K562 (cell line): ENCODE measurements at regions not wholly inside any gene's neighbourhood (a gene's known extent, or its start where the extent isn't known, plus 50 kb on each side); places are given as distances from the start of the nearest gene placed in this dataset.
A peak's percentile ranks its signal among the peaks of the same experiment; 100 is the strongest.

Experiments
- ATAC-seq: fragments of 200-7000 bp; cut with Tn5 transposase; 3 replicates; pipeline ENCODE4 v1.9.1; 2020; ENCODE audit warnings: moderate library complexity
- BruUV-seq: library from RNA; stranded (reverse); fragments of 400-500 nt; replicated peaks from 2 replicates; lab custom pipeline; 2021; lab: Mats Ljungman, UMichigan
- CTCF ChIA-PET: fragments of 300-600 bp; formaldehyde crosslinking; extraction: SDS; loops from one replicate; lab custom pipeline; 2021; ENCODE audit warnings: low intra/inter-chr PET ratio; lab: Yijun Ruan, JAX
- POLR2A ChIA-PET: fragments of 300-600, 350-650 bp; sonication (Branson Sonifier 250); formaldehyde crosslinking; extraction: SDS; loops from one replicate; lab custom pipeline; 2021; ENCODE audit warnings: antibody characterized with exemption, inconsistent platforms; lab: Yijun Ruan, JAX
- DNase-seq, 4 experiments: peaks; one replicate each; pipeline versions ENCODE4 v3.0.0 to v3.0.0-alpha.2; 2011 to 2018; ENCODE audit warnings: low spot score in 3 of 4, mixed read lengths in 3 of 4; ENCODE audit errors: extremely low read depth in 1 of 4
- FAIRE-seq: peaks from 2 replicates; lab custom pipeline; 2011; peaks lifted over from hg19 to GRCh38; lab: Jason Lieb, UNC
- H2AFZ ChIP-seq: 2 replicates; pipeline ENCODE4 v1.6.0; 2011; ENCODE audit warnings: low read depth, low read length, control low read depth, inconsistent platforms
- H3K27ac ChIP-seq: fragments of 200-600 bp; 3 replicates; pipeline ENCODE4 v1.8.0; 2011; ENCODE audit warnings: low read depth, mild to moderate bottlenecking, control low read depth, inconsistent platforms, low read length, moderate library complexity, mixed read lengths; ENCODE audit errors: extremely low read depth
- H3K27me3 ChIP-seq, 2 experiments: fragments of 300-600 bp in 1 of 2; 2 replicates in 1 of 2; 3 replicates in 1 of 2; pipeline versions ENCODE4 v1.6.0 to v1.8.0; 2011; ENCODE audit warnings: inconsistent platforms in 2 of 2, low read length in 2 of 2, mild to moderate bottlenecking in 1 of 2, mixed read lengths in 1 of 2, moderate library complexity in 1 of 2; ENCODE audit not compliant: control insufficient read depth in 2 of 2, insufficient read depth in 2 of 2
- H3K36me3 ChIP-seq: fragments of 300-600 bp; 3 replicates; pipeline ENCODE4 v1.8.0; 2011; ENCODE audit warnings: mild to moderate bottlenecking, low read length, inconsistent platforms; ENCODE audit not compliant: control insufficient read depth, insufficient read depth
- H3K4me1 ChIP-seq, 2 experiments: fragments of 200-600 bp in 1 of 2; replicated peaks in 1 of 2; 2 replicates in 1 of 2; 3 replicates in 1 of 2; pipeline versions ENCODE4 v1.5.1 to v1.8.0; 2011; ENCODE audit warnings: inconsistent platforms in 2 of 2, low read length in 2 of 2, mild to moderate bottlenecking in 1 of 2, mixed read lengths in 1 of 2, moderate library complexity in 1 of 2; ENCODE audit not compliant: control insufficient read depth in 2 of 2, insufficient read depth in 2 of 2
- H3K4me2 ChIP-seq: 2 replicates; pipeline ENCODE4 v1.6.1; 2011; ENCODE audit warnings: low read length, control low read depth, inconsistent platforms, mixed read lengths; ENCODE audit not compliant: insufficient read depth
- H3K4me3 ChIP-seq: fragments of 200-600 bp; sonication (generic), shearing (Covaris generic); 2 replicates; pipeline ENCODE4 v1.5.1; 2016; ENCODE audit warnings: control low read depth, inconsistent platforms
- H3K79me2 ChIP-seq: fragments of 200-600 bp; 3 replicates; pipeline ENCODE4 v1.8.0; 2011; ENCODE audit warnings: low read length, inconsistent platforms; ENCODE audit not compliant: control insufficient read depth, insufficient read depth
- H3K9ac ChIP-seq, 2 experiments: 2 replicates each; pipeline versions ENCODE4 v1.6.0 to v1.6.1; 2011; ENCODE audit warnings: low read depth in 2 of 2, low read length in 2 of 2, control low read depth in 1 of 2, inconsistent platforms in 1 of 2, mild to moderate bottlenecking in 1 of 2, mixed read lengths in 1 of 2; ENCODE audit not compliant: insufficient read depth in 1 of 2
- H3K9me1 ChIP-seq: one replicate; pipeline ENCODE4 v1.6.0; 2011; ENCODE audit warnings: inconsistent platforms, mild to moderate bottlenecking, low read length, moderate library complexity; ENCODE audit not compliant: control insufficient read depth, insufficient read depth
- H3K9me3 ChIP-seq: replicated peaks from 2 replicates; pipeline ENCODE4 v1.5.1; 2011; ENCODE audit warnings: low read depth, low read length, inconsistent platforms; ENCODE audit not compliant: control insufficient read depth, insufficient read depth
- H4K20me1 ChIP-seq: replicated peaks from 2 replicates; pipeline ENCODE4 v1.6.1; 2011; ENCODE audit warnings: low read length, inconsistent platforms, mixed read lengths; ENCODE audit not compliant: control insufficient read depth, insufficient read depth
- ADNP ChIP-seq: fragments of 200-800 bp; sonication (Bioruptor generic); IDR thresholded peaks from 2 replicates; pipeline ENCODE4 v1.6.1; 2016; ENCODE audit warnings: missing genetic modification characterization, missing compliant biosample characterization
- CBX1 ChIP-seq: sonication (generic); IDR thresholded peaks from 2 replicates; pipeline ENCODE4 v1.6.1; 2016; ENCODE audit warnings: antibody characterized with exemption, low read depth, mild to moderate bottlenecking
- CREB1 ChIP-seq, 2 experiments: sonication (generic) in 1 of 2; formaldehyde crosslinking in 1 of 2; IDR thresholded peaks; 2 replicates each; pipeline versions ENCODE4 v1.6.1 to v1.8.0; 2012 to 2022; ENCODE audit warnings: inconsistent platforms in 1 of 2, mild to moderate bottlenecking in 1 of 2, missing genetic modification reagents in 1 of 2, moderate library complexity in 1 of 2
- EHMT2 ChIP-seq: fragments of 450-650 bp; IDR thresholded peaks from 2 replicates; pipeline ENCODE4 v1.6.1; 2018; ENCODE audit warnings: antibody characterized with exemption
- GABPB1 ChIP-seq: sonication (generic); formaldehyde crosslinking; IDR thresholded peaks from 2 replicates; pipeline ENCODE4 v1.8.0; 2022; ENCODE audit warnings: mild to moderate bottlenecking, missing genetic modification reagents
- HDAC6 ChIP-seq: IDR thresholded peaks from 2 replicates; pipeline ENCODE4 v1.6.1; 2012; ENCODE audit warnings: low read depth, mild to moderate bottlenecking, control low read depth, inconsistent platforms, low read length, moderate library complexity
- IFI16 ChIP-seq: fragments of 250-450 bp; sonication (Bioruptor Pico); IDR thresholded peaks from 2 replicates; pipeline ENCODE4 v2.1.2; 2022; ENCODE audit warnings: mild to moderate bottlenecking, inconsistent platforms
- NBN ChIP-seq: fragments of 450-650 bp; IDR thresholded peaks from 2 replicates; pipeline ENCODE4 v1.6.1; 2016; ENCODE audit warnings: low read depth, mild to moderate bottlenecking
- OTX1 ChIP-seq: fragments of 450-650 bp; formaldehyde crosslinking; IDR thresholded peaks from 2 replicates; pipeline ENCODE4 v1.4.0; 2022; ENCODE audit warnings: mild to moderate bottlenecking
- PHF20 ChIP-seq: fragments of 450-650 bp; IDR thresholded peaks from 2 replicates; pipeline ENCODE4 v1.6.1; 2018; ENCODE audit not compliant: partially characterized antibody
- POLR2AphosphoS5 ChIP-seq: IDR thresholded peaks from 2 replicates; pipeline ENCODE4 v1.6.1; 2011; ENCODE audit warnings: mild to moderate bottlenecking, low read depth, low read length, moderate library complexity; ENCODE audit not compliant: control insufficient read depth, insufficient read depth
- RCOR1 ChIP-seq, 2 experiments: IDR thresholded peaks; 2 replicates each; pipeline ENCODE4 v1.6.1; 2012; ENCODE audit warnings: low read depth in 2 of 2, low read length in 2 of 2, borderline replicate concordance in 1 of 2, improper control_type of control experiment in 1 of 2
- SOX6 ChIP-seq: fragments of 450-650 bp; IDR thresholded peaks from 2 replicates; pipeline ENCODE4 v1.6.1; 2014; ENCODE audit warnings: mild to moderate bottlenecking
- SPI1 ChIP-seq: IDR thresholded peaks from 2 replicates; pipeline ENCODE4 v1.6.1; 2011; ENCODE audit warnings: low read depth, low read length, control low read depth, borderline replicate concordance
- TRIM24 ChIP-seq, 2 experiments: fragments of 450-650 bp; IDR thresholded peaks; 2 replicates each; pipeline ENCODE4 v1.6.1; 2016
- XRCC4 ChIP-seq: IDR thresholded peaks from one replicate; pipeline ENCODE4 v1.6.1; 2011; ENCODE audit not compliant: insufficient read depth, insufficient read length; ENCODE audit errors: extremely low read depth
- ZBTB17 ChIP-seq: fragments of 450-650 bp; formaldehyde crosslinking; IDR thresholded peaks from 2 replicates; pipeline ENCODE4 v1.4.0; 2020; ENCODE audit warnings: mild to moderate bottlenecking
- ZKSCAN8 ChIP-seq: fragments of 200-800 bp; sonication (Bioruptor generic); IDR thresholded peaks from 2 replicates; pipeline ENCODE4 v1.6.1; 2016; ENCODE audit warnings: missing genetic modification characterization, missing compliant biosample characterization
- WGBS: fragments of 100-300 bp; shearing (Covaris generic); methylation state at CpG from one replicate; pipeline ENCODE4 v1.1.6; 2016; ENCODE audit warnings: low coverage, mixed read lengths; ENCODE audit not compliant: insufficient coverage; ENCODE audit errors: missing lambda C conversion rate; 5-methylcytosine and 5-hydroxymethylcytosine counted together
- in situ Hi-C: fragments of 300-500 bp; cut with MboI; formaldehyde crosslinking; loops from 4 replicates; pipeline ENCODE4 v1.15.0; 2018; ENCODE audit warnings: inconsistent platforms, mixed read lengths
- intact Hi-C: fragments of 100-400 bp; cut with micrococcal nuclease; formaldehyde crosslinking; loops from 2 replicates; pipeline ENCODE4 v1.14.2; 2022
- TF ChIP-seq, protein P1 (sequence below): fragments of 450-650 bp; formaldehyde crosslinking; IDR thresholded peaks from 2 replicates; pipeline ENCODE4 v1.4.0; 2022; ENCODE audit warnings: missing genetic modification characterization
- TF ChIP-seq, protein P2 (sequence below): fragments of 450-650 bp; IDR thresholded peaks from 2 replicates; pipeline ENCODE4 v1.7.1; 2018; ENCODE audit warnings: mild to moderate bottlenecking, low read depth; ENCODE audit not compliant: partially characterized antibody

DNA sequence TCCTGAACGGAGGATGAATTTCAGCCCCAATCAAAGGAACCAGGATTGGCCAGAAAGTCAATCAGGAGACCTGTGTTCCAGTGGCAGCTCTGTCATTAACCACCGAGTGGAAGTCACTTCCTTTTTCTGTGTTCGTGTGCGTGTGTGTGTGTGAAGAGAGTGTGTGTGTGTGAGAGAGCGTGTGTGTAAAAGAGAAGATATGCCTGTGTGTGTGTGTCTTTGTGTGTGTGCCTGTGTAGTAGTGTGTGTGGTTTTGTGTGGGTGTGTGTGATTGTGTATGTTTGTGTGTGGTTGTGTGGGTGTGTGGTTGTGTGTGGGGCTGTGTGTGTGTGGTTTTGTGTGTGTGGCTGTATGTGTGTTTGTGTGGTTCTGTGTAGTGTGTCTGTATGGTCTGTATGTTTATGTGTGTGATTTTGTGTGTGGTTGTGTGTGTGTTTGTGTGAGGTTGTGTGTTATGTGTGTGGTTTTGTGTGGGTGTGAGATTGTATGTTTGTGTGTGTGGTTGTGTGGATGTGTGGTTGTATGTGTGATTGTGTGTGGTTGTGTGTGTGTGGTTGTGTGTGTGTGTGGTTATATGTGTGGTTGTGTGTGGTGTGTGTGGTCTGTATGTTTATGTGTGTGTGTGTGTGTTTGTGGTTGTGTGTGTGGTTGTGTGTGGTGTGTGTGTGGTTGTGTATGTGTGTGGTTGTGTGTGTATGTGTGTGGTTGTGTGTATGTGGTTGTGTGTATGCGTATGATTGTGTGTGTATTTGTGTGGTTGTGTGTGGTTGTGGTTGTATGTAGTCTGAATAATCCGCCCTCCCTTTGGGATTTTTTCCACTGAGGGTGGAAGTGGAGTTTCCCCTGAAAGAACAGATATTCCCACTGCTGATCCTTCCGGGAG lies 314.4 kb downstream of the SHQ1 start:
- ATAC-seq (no peak), FAIRE-seq (peak; percentile 83), DNase-seq (no peak)
- Histone ChIP-seq H4K20me1 (no peaks in the 10 kb centered on the region), H3K27ac (no peak overlapping the region), H3K9me3 (no peaks in the 10 kb centered on the region), H3K4me1 (no peaks in the 10 kb centered on the region; a peak in 1 of 5 replicates), H3K79me2 (no peaks in the 10 kb centered on the region), H3K4me3 (no peak overlapping the region), H3K27me3 (no peaks in the 10 kb centered on the region), H3K36me3 (no peaks in the 10 kb centered on the region), H3K9ac (no peak overlapping the region), H3K9me1 (no peaks in the 10 kb centered on the region), H2AFZ (peak overlapping the region; percentile 61), H3K4me2 (no peak overlapping the region)
- POLR2A ChIA-PET = interaction anchor here (0.8 kb wide), 1 partner anchor 20 kb away, joined by 5 read pairs; no protein-coding TSS in a partner anchor
- WGBS = 45% methylated on average over 7 of the region's 8 CpGs
- intact Hi-C loops (no loop called here), in situ Hi-C loops (no loop called here)
- BruUV-seq = no TSS peak
- CTCF ChIA-PET = no interaction called here
- TF ChIP-seq SPI1 = peak; percentile 82
- TF ChIP-seq OTX1 (CRISPR knock-in tag) = 0 out of 2 replicates have a peak, but pooled peaks have one; percentile 48
- no peak for TF ChIP-seq HDAC6
- peak; percentile 73 for TF ChIP-seq ADNP
- no peak for TF ChIP-seq ZKSCAN8 (CRISPR knock-in tag)
- TF ChIP-seq EHMT2 = no peak
- TF ChIP-seq ZBTB17 (CRISPR knock-in tag) = no peak
- peak; percentile 26 for TF ChIP-seq PHF20
- peak in 1 of 2 experiments; percentile 57; a peak in 2 of 4 replicates for TF ChIP-seq TRIM24 (IDR thresholded peaks at IDR 0.05)
- 0 out of 2 replicates have a peak, but pooled peaks have one; percentile 25 for TF ChIP-seq NBN
- TF ChIP-seq, protein P1, sequence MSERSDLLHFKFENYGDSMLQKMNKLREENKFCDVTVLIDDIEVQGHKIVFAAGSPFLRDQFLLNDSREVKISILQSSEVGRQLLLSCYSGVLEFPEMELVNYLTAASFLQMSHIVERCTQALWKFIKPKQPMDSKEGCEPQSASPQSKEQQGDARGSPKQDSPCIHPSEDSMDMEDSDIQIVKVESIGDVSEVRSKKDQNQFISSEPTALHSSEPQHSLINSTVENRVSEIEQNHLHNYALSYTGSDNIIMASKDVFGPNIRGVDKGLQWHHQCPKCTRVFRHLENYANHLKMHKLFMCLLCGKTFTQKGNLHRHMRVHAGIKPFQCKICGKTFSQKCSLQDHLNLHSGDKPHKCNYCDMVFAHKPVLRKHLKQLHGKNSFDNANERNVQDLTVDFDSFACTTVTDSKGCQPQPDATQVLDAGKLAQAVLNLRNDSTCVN (CRISPR knock-in tag) = peak; percentile 76; the same call in 1 of the 2 replicates
- no peak for TF ChIP-seq RCOR1 (IDR thresholded peaks at IDR 0.05; ENCODE audit: borderline replicate concordance in 1 of 2, low read depth in 2 of 2, low read length in 2 of 2)
- 0 out of 2 replicates have a peak, but pooled peaks have one; percentile 27 for TF ChIP-seq GABPB1 (CRISPR knock-in tag)
- no peak for TF ChIP-seq SOX6
- TF ChIP-seq CBX1 = peak; percentile 55; the same call in 1 of the 2 replicates
- no peak for TF ChIP-seq CREB1 (IDR thresholded peaks at IDR 0.05)
- TF ChIP-seq CREB1 (CRISPR knock-in tag; IDR thresholded peaks at IDR 0.05) = 0 out of 2 replicates have a peak, but pooled peaks have one; percentile 22
- no peak for TF ChIP-seq XRCC4
- no peak for TF ChIP-seq POLR2AphosphoS5
- no peak for TF ChIP-seq IFI16 (CRISPR knock-in tag)
- TF ChIP-seq, protein P2, sequence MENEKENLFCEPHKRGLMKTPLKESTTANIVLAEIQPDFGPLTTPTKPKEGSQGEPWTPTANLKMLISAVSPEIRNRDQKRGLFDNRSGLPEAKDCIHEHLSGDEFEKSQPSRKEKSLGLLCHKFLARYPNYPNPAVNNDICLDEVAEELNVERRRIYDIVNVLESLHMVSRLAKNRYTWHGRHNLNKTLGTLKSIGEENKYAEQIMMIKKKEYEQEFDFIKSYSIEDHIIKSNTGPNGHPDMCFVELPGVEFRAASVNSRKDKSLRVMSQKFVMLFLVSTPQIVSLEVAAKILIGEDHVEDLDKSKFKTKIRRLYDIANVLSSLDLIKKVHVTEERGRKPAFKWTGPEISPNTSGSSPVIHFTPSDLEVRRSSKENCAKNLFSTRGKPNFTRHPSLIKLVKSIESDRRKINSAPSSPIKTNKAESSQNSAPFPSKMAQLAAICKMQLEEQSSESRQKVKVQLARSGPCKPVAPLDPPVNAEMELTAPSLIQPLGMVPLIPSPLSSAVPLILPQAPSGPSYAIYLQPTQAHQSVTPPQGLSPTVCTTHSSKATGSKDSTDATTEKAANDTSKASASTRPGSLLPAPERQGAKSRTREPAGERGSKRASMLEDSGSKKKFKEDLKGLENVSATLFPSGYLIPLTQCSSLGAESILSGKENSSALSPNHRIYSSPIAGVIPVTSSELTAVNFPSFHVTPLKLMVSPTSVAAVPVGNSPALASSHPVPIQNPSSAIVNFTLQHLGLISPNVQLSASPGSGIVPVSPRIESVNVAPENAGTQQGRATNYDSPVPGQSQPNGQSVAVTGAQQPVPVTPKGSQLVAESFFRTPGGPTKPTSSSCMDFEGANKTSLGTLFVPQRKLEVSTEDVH = no peak
